ENCODE measurements at regions not wholly inside any gene's neighbourhood (a gene's known extent, or its start where the extent isn't known, plus 50 kb on each side); places are given as distances from the start of the nearest gene placed in this dataset.
"Not testable (repeated sequence)": the region's sequence is repeated elsewhere in the genome, so short reads cannot be mapped to it uniquely, and the experiment has no call there.

DNA sequence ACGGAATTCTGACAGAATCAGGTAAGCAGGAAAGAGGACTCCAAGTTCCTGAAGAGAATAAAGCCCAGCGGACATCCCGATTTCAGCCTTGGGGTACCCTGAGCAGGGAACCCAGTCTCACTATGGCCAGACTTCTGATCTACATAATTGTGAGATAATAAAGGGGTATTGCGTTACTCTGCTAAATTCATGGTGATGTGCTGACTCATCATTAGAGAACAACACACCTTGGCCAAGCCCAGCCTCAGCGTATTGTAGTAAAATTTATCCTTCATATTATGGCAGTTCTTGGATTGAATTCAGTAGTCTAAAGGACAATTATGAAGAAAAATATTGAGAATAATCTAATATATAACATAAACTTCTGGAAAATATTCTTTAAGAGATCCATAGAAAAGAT, 170.2 kb upstream of the MAD2L1 start:
- H3K4me3 ChIP-seq (ENCODE audit: low read depth in 1 of 2, low read length in 2 of 2), result no peak overlapping the region
- no peaks in the 10 kb centered on the region for H3K27me3 ChIP-seq (ENCODE audit: control insufficient read depth in 1 of 2, insufficient read depth in 2 of 2, low read length in 2 of 2)
- H3K9ac ChIP-seq (ENCODE audit: low read length), result no peak overlapping the region

GRCh38 chr4:120232050-120232449, 165.4 kb upstream of the MAD2L1 start:
- Histone ChIP-seq H3K9ac (ENCODE audit: low read length) (no peak overlapping the region), H3K4me1 (ENCODE audit: insufficient read depth, low read length) (peaks cover 8% of the 10 kb centered on the region), H3K27ac (ENCODE audit: low read depth, low read length) (no peak overlapping the region), H3K4me3 (ENCODE audit: low read depth in 1 of 2, low read length in 2 of 2) (no peak overlapping the region), H3K27me3 (ENCODE audit: control insufficient read depth in 1 of 2, insufficient read depth in 2 of 2, low read length in 2 of 2) (no peaks in the 10 kb centered on the region), H3K9me3 (ENCODE audit: low read length) (no peaks in the 10 kb centered on the region), H3K36me3 (ENCODE audit: insufficient read depth, low read length) (no peaks in the 10 kb centered on the region)

More for the DNA sequence above, 170.2 kb upstream of the MAD2L1 start:
- no peaks in the 10 kb centered on the region for H3K36me3 ChIP-seq (ENCODE audit: insufficient read depth, low read length)
- H3K27ac ChIP-seq (ENCODE audit: low read depth, low read length), result no peak overlapping the region
- H3K9me3 ChIP-seq (ENCODE audit: low read length), result no peaks in the 10 kb centered on the region
- H3K4me1 ChIP-seq (ENCODE audit: insufficient read depth, low read length), result no peaks in the 10 kb centered on the region

DNA sequence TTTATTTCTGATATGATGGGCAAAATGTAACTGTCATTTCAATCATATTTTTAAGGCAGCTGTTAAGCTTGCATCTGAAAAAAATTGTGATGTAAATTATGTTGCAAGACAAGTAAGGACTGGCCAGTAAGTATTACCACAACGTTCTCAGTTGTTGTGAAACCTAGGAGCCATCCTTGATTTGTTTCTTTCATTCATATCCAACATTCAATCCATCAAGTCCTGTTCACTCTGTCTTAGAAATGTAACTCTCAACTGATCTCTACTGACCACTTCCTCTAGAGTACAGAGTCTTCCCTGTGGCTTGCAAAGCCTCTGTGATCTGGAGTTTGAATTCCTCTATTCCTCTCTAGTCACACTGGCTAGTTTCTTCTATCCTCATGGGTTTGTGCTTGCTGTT, 161.4 kb upstream of the MAD2L1 start:
- no peak overlapping the region for H3K4me3 ChIP-seq (ENCODE audit: low read depth in 1 of 2, low read length in 2 of 2)
- no peak overlapping the region for H3K9ac ChIP-seq (ENCODE audit: low read length)
- no peaks in the 10 kb centered on the region for H3K27me3 ChIP-seq (ENCODE audit: control insufficient read depth in 1 of 2, insufficient read depth in 2 of 2, low read length in 2 of 2)
- H3K9me3 ChIP-seq (ENCODE audit: low read length), result no peaks in the 10 kb centered on the region
- H3K36me3 ChIP-seq (ENCODE audit: insufficient read depth, low read length), result no peaks in the 10 kb centered on the region
- peaks cover 8% of the 10 kb centered on the region for H3K4me1 ChIP-seq (ENCODE audit: insufficient read depth, low read length)
- H3K27ac ChIP-seq (ENCODE audit: low read depth, low read length), result no peak overlapping the region

- Histone ChIP-seq H3K4me3 (ENCODE audit: low read depth in 1 of 2, low read length in 2 of 2) (no peak overlapping the region), H3K27ac (ENCODE audit: low read depth, low read length) (no peak overlapping the region), H3K27me3 (ENCODE audit: control insufficient read depth in 1 of 2, insufficient read depth in 2 of 2, low read length in 2 of 2) (no peaks in the 10 kb centered on the region), H3K36me3 (ENCODE audit: insufficient read depth, low read length) (no peaks in the 10 kb centered on the region), H3K9me3 (ENCODE audit: low read length) (no peaks in the 10 kb centered on the region), H3K9ac (ENCODE audit: low read length) (no peak overlapping the region), H3K4me1 (ENCODE audit: insufficient read depth, low read length) (peaks cover 8% of the 10 kb centered on the region)
These were observed 160.9 kb upstream of the MAD2L1 start for GRCh38 chr4:120227554-120227953.

- no peak overlapping the region for H3K9ac ChIP-seq (ENCODE audit: low read length)
- H3K27me3 ChIP-seq (ENCODE audit: control insufficient read depth in 1 of 2, insufficient read depth in 2 of 2, low read length in 2 of 2), result no peaks in the 10 kb centered on the region
- H3K27ac ChIP-seq (ENCODE audit: low read depth, low read length), result no peak overlapping the region
- H3K4me3 ChIP-seq (ENCODE audit: low read depth in 1 of 2, low read length in 2 of 2), result no peak overlapping the region
- H3K4me1 ChIP-seq (ENCODE audit: insufficient read depth, low read length), result peaks cover 8% of the 10 kb centered on the region
- no peaks in the 10 kb centered on the region for H3K9me3 ChIP-seq (ENCODE audit: low read length)
- no peaks in the 10 kb centered on the region for H3K36me3 ChIP-seq (ENCODE audit: insufficient read depth, low read length)
These were observed 158.9 kb upstream of the MAD2L1 start for GRCh38 chr4:120225527-120225926.

- no peak overlapping the region for H3K4me3 ChIP-seq (ENCODE audit: low read depth in 1 of 2, low read length in 2 of 2)
- H3K27ac ChIP-seq (ENCODE audit: low read depth, low read length), result no peak overlapping the region
- H3K27me3 ChIP-seq (ENCODE audit: control insufficient read depth in 1 of 2, insufficient read depth in 2 of 2, low read length in 2 of 2), result no peaks in the 10 kb centered on the region
- no peaks in the 10 kb centered on the region for H3K4me1 ChIP-seq (ENCODE audit: insufficient read depth, low read length)
- no peaks in the 10 kb centered on the region for H3K36me3 ChIP-seq (ENCODE audit: insufficient read depth, low read length)
- no peaks in the 10 kb centered on the region for H3K9me3 ChIP-seq (ENCODE audit: low read length)
- no peak overlapping the region for H3K9ac ChIP-seq (ENCODE audit: low read length)
These were observed 152.3 kb upstream of the MAD2L1 start for GRCh38 chr4:120218981-120219380.

- Histone ChIP-seq H3K9me3 (ENCODE audit: low read length) (no peaks in the 10 kb centered on the region), H3K27me3 (ENCODE audit: control insufficient read depth in 1 of 2, insufficient read depth in 2 of 2, low read length in 2 of 2) (no peaks in the 10 kb centered on the region), H3K36me3 (ENCODE audit: insufficient read depth, low read length) (no peaks in the 10 kb centered on the region), H3K4me3 (ENCODE audit: low read depth in 1 of 2, low read length in 2 of 2) (no peak overlapping the region), H3K27ac (ENCODE audit: low read depth, low read length) (no peak overlapping the region), H3K4me1 (ENCODE audit: insufficient read depth, low read length) (no peaks in the 10 kb centered on the region), H3K9ac (ENCODE audit: low read length) (no peak overlapping the region)
These were observed 148.7 kb upstream of the MAD2L1 start for GRCh38 chr4:120215350-120215749.

- no peaks in the 10 kb centered on the region for H3K9me3 ChIP-seq (ENCODE audit: low read length)
- H3K9ac ChIP-seq (ENCODE audit: low read length), result no peak overlapping the region
- no peaks in the 10 kb centered on the region for H3K36me3 ChIP-seq (ENCODE audit: insufficient read depth, low read length)
- H3K27me3 ChIP-seq (ENCODE audit: control insufficient read depth in 1 of 2, insufficient read depth in 2 of 2, low read length in 2 of 2), result no peaks in the 10 kb centered on the region
- no peaks in the 10 kb centered on the region for H3K4me1 ChIP-seq (ENCODE audit: insufficient read depth, low read length)
- H3K27ac ChIP-seq (ENCODE audit: low read depth, low read length), result no peak overlapping the region
- no peak overlapping the region for H3K4me3 ChIP-seq (ENCODE audit: low read depth in 1 of 2, low read length in 2 of 2)
These were observed 144.9 kb upstream of the MAD2L1 start for GRCh38 chr4:120211408-120212015.

- no peak overlapping the region for H3K27ac ChIP-seq (ENCODE audit: low read depth, low read length)
- no peak overlapping the region for H3K9ac ChIP-seq (ENCODE audit: low read length)
- no peaks in the 10 kb centered on the region for H3K9me3 ChIP-seq (ENCODE audit: low read length)
These were observed 143.1 kb upstream of the MAD2L1 start for GRCh38 chr4:120209706-120210105.

DNA sequence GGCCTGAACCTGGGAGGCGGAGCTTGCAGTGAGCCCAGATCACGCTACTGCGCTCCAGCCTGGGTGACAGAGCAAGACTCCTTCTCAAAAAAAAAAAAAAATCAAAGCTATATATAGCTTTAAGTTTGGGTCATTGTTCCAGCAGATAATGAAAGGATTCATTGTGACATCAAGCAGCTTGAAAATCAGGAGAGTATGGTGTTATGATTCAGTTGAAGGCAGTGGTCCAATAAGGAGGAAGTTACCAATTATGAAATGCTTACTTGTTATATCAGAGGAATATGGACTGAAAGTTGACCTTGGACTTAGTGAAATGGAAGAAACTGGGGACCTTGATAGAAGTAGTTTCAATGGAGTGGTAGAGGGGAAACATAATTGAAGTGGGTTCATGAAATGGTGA, 140.4 kb upstream of the MAD2L1 start:
- Histone ChIP-seq H3K36me3 (ENCODE audit: insufficient read depth, low read length) (no peaks in the 10 kb centered on the region), H3K27ac (ENCODE audit: low read depth, low read length) (no peak overlapping the region), H3K4me1 (ENCODE audit: insufficient read depth, low read length) (no peaks in the 10 kb centered on the region), H3K4me3 (ENCODE audit: low read depth in 1 of 2, low read length in 2 of 2) (no peak overlapping the region), H3K9ac (ENCODE audit: low read length) (no peak overlapping the region), H3K27me3 (ENCODE audit: control insufficient read depth in 1 of 2, insufficient read depth in 2 of 2, low read length in 2 of 2) (no peaks in the 10 kb centered on the region), H3K9me3 (ENCODE audit: low read length) (no peaks in the 10 kb centered on the region)

More at GRCh38 chr4:120209706-120210105, 143.1 kb upstream of the MAD2L1 start:
- H3K36me3 ChIP-seq (ENCODE audit: insufficient read depth, low read length), result no peaks in the 10 kb centered on the region
- no peaks in the 10 kb centered on the region for H3K27me3 ChIP-seq (ENCODE audit: control insufficient read depth in 1 of 2, insufficient read depth in 2 of 2, low read length in 2 of 2)
- H3K4me3 ChIP-seq (ENCODE audit: low read depth in 1 of 2, low read length in 2 of 2), result no peak overlapping the region
- no peaks in the 10 kb centered on the region for H3K4me1 ChIP-seq (ENCODE audit: insufficient read depth, low read length)

DNA sequence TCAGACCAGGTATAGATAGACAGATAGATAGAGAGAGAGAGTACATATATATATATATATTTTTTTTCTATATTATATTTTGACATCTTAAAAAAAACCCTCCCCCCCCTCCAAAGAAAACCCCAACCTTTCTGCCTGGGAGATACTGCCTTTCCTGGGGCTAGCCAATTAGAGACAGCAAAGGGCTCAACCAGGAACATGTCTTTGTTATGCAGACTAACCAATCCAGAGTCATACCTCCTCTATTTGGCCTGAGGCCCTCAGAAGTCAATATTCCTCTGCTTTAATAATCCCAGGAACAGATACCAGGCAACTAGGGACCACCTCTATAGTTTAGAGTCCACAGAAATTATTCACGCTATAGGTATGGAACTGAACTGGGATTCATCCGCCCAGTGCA, 135.6 kb upstream of the MAD2L1 start:
- Histone ChIP-seq H3K36me3 (ENCODE audit: insufficient read depth, low read length) (no peaks in the 10 kb centered on the region), H3K27ac (ENCODE audit: low read depth, low read length) (no peak overlapping the region), H3K9me3 (ENCODE audit: low read length) (no peaks in the 10 kb centered on the region), H3K9ac (ENCODE audit: low read length) (no peak overlapping the region), H3K27me3 (ENCODE audit: control insufficient read depth in 1 of 2, insufficient read depth in 2 of 2, low read length in 2 of 2) (no peaks in the 10 kb centered on the region), H3K4me3 (ENCODE audit: low read depth in 1 of 2, low read length in 2 of 2) (no peak overlapping the region), H3K4me1 (ENCODE audit: insufficient read depth, low read length) (no peaks in the 10 kb centered on the region)

DNA sequence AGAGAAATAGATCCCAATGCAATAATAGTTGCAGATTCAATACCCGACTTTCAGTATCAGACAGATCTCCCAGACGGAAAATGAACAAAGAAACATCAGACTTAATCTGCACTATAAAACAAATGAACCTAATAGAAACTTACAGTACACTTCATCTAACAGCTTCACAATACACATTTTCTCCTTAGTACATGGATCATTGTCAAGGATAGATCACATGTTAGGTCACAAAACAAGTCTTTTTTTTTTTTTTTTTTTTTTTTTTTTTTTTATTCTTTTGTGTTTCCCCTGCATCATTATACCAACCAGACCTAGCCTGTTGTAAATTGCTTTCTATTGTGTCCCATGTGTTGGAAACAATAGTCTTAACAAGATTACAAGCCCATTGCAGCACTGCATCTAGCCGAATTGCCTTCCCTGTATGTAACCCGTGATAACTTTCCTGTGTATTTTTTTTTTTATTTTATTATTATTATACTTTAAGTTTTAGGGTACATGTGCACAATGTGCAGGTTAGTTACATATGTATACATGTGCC, 134.0 kb upstream of the MAD2L1 start:
- H3K27me3 ChIP-seq (ENCODE audit: control insufficient read depth in 1 of 2, insufficient read depth in 2 of 2, low read length in 2 of 2); H3K27ac ChIP-seq (ENCODE audit: low read depth, low read length); H3K9me3 ChIP-seq (ENCODE audit: low read length); H3K4me1 ChIP-seq (ENCODE audit: insufficient read depth, low read length); H3K36me3 ChIP-seq (ENCODE audit: insufficient read depth, low read length); H3K4me3 ChIP-seq (ENCODE audit: low read depth in 1 of 2, low read length in 2 of 2); H3K9ac ChIP-seq (ENCODE audit: low read length): not testable (repeated sequence)

Data from muscle layer of colon (tissue), 2 donors.